HUES6 (cell line): ENCODE measurements at regions not wholly inside any gene's neighbourhood (a gene's known extent, or its start where the extent isn't known, plus 50 kb on each side); places are given as distances from the start of the nearest gene placed in this dataset.

Experiments
- H3K27ac ChIP-seq: 2 replicates; pipeline ENCODE4 v1.7.0; 2013; ENCODE audit warnings: low read depth, mild to moderate bottlenecking, low read length, inconsistent platforms
- H3K27me3 ChIP-seq: 2 replicates; pipeline ENCODE4 v1.6.1; 2013; ENCODE audit warnings: low read length; ENCODE audit not compliant: control insufficient read depth, insufficient read depth
- H3K36me3 ChIP-seq: 2 replicates; pipeline ENCODE4 v1.6.1; 2013; ENCODE audit warnings: low read length; ENCODE audit not compliant: control insufficient read depth, insufficient read depth
- H3K4me1 ChIP-seq: 2 replicates; pipeline ENCODE4 v1.6.1; 2013; ENCODE audit warnings: low read length; ENCODE audit not compliant: control insufficient read depth, insufficient read depth
- H3K4me3 ChIP-seq: 2 replicates; pipeline ENCODE4 v1.5.1; 2013; ENCODE audit warnings: low read depth, low read length
- H3K9ac ChIP-seq: one replicate; pipeline ENCODE4 v1.6.1; 2013; ENCODE audit warnings: mild to moderate bottlenecking, low read length
- H3K9me3 ChIP-seq: 2 replicates; pipeline ENCODE4 v1.6.1; 2013; ENCODE audit warnings: low read depth, low read length; ENCODE audit not compliant: control insufficient read depth, insufficient read depth

- Histone ChIP-seq H3K9ac (no peak overlapping the region), H3K4me1 (no peaks in the 10 kb centered on the region), H3K9me3 (peaks cover 11% of the 10 kb centered on the region; the same call in 1 of the 2 replicates), H3K27me3 (no peaks in the 10 kb centered on the region), H3K27ac (no peak overlapping the region), H3K36me3 (no peaks in the 10 kb centered on the region), H3K4me3 (no peak overlapping the region)
Observed at GRCh38 chr7:118132764-118133163, 51.2 kb upstream of the LSM8 start.
